AG09309 (cell line): ENCODE measurements at regions not wholly inside any gene's neighbourhood (a gene's known extent, or its start where the extent isn't known, plus 50 kb on each side); places are given as distances from the start of the nearest gene placed in this dataset.

Experiments used
- DNase-seq: peaks from one replicate; pipeline ENCODE4 v3.0.0-alpha.2; 2010; ENCODE audit warnings: low read depth
- H3K4me3 ChIP-seq: 2 replicates; pipeline ENCODE4 v1.5.1; 2011; ENCODE audit warnings: mild to moderate bottlenecking, low read depth, low read length, moderate library complexity; ENCODE audit not compliant: control insufficient read depth
- TF ChIP-seq, protein P1 (sequence below): IDR thresholded peaks from 2 replicates; pipeline ENCODE4 v1.5.1; 2011; ENCODE audit warnings: mild to moderate bottlenecking, low read depth, low read length, inconsistent platforms; ENCODE audit not compliant: insufficient read depth, control insufficient read depth; ENCODE audit errors: missing control alignments

DNA sequence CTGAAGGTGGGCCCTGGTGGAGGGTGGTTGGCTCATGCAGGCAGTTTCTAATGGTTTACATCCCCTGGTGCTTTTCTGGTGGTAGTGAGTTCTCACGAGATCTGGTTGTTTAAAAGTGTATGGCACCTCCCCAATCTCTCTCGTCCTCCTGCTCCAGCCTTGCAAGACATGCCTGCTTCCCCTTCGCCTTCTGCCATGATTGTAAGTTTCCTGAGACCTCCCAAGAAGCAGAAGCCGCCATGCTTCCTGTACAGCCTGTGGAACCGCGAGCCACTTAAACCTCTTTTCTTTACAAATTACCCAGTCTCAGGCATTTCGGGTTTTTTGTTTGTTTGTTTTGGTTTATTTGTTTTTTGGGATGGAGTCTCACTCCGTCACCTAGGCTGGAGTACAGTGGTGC lies 173.2 kb downstream of the MN1 start:
- no peak overlapping the region for H3K4me3 ChIP-seq
- no peak for DNase-seq
- TF ChIP-seq, protein P1, sequence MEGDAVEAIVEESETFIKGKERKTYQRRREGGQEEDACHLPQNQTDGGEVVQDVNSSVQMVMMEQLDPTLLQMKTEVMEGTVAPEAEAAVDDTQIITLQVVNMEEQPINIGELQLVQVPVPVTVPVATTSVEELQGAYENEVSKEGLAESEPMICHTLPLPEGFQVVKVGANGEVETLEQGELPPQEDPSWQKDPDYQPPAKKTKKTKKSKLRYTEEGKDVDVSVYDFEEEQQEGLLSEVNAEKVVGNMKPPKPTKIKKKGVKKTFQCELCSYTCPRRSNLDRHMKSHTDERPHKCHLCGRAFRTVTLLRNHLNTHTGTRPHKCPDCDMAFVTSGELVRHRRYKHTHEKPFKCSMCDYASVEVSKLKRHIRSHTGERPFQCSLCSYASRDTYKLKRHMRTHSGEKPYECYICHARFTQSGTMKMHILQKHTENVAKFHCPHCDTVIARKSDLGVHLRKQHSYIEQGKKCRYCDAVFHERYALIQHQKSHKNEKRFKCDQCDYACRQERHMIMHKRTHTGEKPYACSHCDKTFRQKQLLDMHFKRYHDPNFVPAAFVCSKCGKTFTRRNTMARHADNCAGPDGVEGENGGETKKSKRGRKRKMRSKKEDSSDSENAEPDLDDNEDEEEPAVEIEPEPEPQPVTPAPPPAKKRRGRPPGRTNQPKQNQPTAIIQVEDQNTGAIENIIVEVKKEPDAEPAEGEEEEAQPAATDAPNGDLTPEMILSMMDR: no peak

DNA sequence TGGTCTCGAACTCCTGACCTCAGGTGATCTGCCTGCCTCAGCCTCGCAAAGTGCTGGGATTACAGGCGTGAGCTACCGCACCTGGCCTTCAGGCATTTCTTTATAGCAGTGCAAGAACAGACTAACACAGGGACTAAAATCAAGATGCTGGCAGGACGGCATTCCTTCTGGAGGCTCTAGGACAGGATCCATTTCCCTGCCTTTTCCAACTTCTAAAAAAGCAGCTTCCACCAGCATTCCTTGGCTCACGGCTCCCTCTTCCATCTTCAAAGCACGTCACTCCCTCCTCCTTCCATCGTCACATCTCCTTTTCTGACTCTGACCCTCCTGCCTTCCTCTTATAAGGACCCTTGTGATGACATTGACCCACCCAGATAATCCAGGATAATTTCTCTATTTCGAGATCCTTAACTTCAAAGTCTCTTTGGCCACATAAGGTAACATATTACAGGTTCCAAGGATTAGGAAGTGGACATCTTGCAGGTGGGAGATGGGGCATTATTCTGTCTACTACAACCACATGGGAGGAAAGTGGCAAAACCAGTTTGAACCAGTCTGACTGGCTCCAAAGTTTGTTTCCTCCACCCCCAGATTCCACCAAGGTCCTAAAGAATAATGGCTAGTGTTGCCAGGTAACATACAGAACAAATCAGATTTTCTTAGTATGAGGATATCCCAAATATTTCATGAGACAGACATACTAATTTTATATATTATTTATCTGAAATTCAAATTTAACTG lies 172.5 kb downstream of the MN1 start:
- no peak for DNase-seq
- TF ChIP-seq, protein P1: no peak
- no peak overlapping the region for H3K4me3 ChIP-seq

- DNase-seq: no peak
- no peak overlapping the region for H3K4me3 ChIP-seq
- TF ChIP-seq, protein P1: no peak
These were observed 171.5 kb downstream of the MN1 start for GRCh38 chr22:27629908-27630673.

- H3K4me3 ChIP-seq: no peak overlapping the region
- no peak for DNase-seq
- TF ChIP-seq, protein P1: no peak
These were observed 170.8 kb downstream of the MN1 start for GRCh38 chr22:27630754-27631153.

- TF ChIP-seq, protein P1: no peak
- no peak for DNase-seq
- H3K4me3 ChIP-seq: no peak overlapping the region
These were observed 169.9 kb downstream of the MN1 start for GRCh38 chr22:27631641-27632040.

DNA sequence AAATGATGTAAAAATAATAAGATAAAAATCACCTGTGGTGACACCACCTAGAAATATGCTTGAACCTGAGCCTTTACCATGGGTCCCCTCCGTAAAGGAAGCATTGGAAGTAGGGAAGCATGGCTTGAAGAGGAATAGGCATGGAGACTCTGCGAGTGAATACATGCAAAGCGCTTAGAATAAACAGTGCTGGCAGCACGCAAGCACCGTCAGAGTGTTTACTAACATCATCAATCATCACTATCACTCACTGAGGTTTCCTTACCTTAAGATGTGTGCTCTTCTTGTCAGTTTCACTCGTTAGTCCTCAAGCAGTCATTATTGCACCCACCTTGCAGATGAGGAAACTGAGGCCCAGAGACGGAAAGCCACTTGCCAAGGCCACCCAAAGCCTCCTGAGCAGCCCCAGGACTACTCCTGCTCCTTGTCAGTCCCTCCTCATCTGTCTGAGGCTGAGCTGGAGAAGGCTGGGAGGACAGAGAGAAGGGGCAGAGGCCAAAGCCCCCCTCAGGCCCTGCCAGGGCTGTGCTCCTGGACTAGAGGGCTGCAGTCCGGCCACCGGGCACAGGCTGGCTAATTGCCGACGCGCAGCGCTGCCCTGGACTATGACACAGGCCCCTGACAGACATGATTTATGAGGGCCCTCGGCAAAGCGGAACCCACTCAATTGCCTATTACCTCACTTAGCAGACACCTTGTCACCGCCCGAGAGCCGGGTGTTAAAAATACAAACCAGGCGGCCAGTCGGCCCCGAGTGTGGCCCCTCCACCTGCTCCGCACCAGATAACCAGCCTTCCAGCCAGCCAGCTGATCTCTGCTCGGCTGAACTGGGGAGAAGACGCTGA lies 168.9 kb downstream of the MN1 start:
- DNase-seq: no peak
- TF ChIP-seq, protein P1: no peak

More for the DNA sequence above, 168.9 kb downstream of the MN1 start:
- no peak overlapping the region for H3K4me3 ChIP-seq
